B cell (primary cell): ENCODE measurements at regions not wholly inside any gene's neighbourhood (a gene's known extent, or its start where the extent isn't known, plus 50 kb on each side); places are given as distances from the start of the nearest gene placed in this dataset.
"Not testable (repeated sequence)": the region's sequence is repeated elsewhere in the genome, so short reads cannot be mapped to it uniquely, and the experiment has no call there.

Experiments
- EZH2 ChIP-seq: IDR thresholded peaks from 2 replicates; pipeline ENCODE4 v1.6.1; 2012; ENCODE audit warnings: borderline replicate concordance, low read depth, mild to moderate bottlenecking, moderate library complexity, low read length; ENCODE audit not compliant: insufficient read depth, poor library complexity, severe bottlenecking
- TF ChIP-seq, protein P1 (sequence below): fragments of 200-600 bp; IDR thresholded peaks from one replicate; pipeline ENCODE4 v1.8.0; 2022; ENCODE audit warnings: antibody characterized with exemption, mild to moderate bottlenecking

DNA sequence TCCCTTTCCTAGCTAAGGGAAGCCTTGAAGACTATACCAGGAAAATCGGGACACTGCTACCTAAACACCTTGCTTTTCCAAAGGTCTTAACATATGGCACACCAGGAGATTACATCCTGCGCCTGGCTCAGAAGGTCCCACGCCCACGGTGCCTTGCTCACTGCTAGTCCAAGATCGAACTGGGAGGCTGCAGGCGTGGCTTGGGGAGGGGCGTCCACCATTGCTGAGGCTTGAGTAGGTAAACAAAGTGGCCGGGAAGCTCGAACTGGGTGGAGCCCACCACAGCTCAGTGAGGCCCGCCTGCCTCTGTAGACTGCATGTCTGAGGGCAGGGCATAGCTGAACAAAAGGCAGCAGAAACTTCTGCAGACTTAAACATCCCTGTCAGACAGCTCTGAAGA is 459.7 kb upstream of the EYS start:
- TF ChIP-seq, protein P1, sequence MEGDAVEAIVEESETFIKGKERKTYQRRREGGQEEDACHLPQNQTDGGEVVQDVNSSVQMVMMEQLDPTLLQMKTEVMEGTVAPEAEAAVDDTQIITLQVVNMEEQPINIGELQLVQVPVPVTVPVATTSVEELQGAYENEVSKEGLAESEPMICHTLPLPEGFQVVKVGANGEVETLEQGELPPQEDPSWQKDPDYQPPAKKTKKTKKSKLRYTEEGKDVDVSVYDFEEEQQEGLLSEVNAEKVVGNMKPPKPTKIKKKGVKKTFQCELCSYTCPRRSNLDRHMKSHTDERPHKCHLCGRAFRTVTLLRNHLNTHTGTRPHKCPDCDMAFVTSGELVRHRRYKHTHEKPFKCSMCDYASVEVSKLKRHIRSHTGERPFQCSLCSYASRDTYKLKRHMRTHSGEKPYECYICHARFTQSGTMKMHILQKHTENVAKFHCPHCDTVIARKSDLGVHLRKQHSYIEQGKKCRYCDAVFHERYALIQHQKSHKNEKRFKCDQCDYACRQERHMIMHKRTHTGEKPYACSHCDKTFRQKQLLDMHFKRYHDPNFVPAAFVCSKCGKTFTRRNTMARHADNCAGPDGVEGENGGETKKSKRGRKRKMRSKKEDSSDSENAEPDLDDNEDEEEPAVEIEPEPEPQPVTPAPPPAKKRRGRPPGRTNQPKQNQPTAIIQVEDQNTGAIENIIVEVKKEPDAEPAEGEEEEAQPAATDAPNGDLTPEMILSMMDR, result not testable (repeated sequence)
- TF ChIP-seq EZH2, result not testable (repeated sequence)
